ENCODE measurements at regions not wholly inside any gene's neighbourhood (a gene's known extent, or its start where the extent isn't known, plus 50 kb on each side); places are given as distances from the start of the nearest gene placed in this dataset.
"Not testable (repeated sequence)": the region's sequence is repeated elsewhere in the genome, so short reads cannot be mapped to it uniquely, and the experiment has no call there.

DNA sequence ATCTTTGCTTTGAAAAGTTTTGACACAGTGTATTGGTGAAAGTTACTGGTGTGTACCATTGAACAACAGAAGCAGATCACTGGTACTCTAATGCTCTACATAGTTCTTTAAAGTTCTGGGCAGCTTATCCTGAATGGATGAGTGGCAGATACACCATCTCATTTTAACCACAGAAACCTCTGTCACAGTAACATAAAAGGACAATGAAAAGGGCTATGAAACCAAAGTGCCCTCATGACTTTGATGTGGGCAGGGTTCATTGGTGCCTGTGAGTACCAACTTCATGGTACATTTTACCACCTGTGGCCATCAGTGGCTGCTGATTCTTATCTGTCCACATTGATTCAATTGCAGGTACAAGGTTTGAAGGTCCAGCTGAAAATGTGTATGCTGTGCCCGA is 285.7 kb upstream of the PREP start (continued):
- TF ChIP-seq, protein P1, sequence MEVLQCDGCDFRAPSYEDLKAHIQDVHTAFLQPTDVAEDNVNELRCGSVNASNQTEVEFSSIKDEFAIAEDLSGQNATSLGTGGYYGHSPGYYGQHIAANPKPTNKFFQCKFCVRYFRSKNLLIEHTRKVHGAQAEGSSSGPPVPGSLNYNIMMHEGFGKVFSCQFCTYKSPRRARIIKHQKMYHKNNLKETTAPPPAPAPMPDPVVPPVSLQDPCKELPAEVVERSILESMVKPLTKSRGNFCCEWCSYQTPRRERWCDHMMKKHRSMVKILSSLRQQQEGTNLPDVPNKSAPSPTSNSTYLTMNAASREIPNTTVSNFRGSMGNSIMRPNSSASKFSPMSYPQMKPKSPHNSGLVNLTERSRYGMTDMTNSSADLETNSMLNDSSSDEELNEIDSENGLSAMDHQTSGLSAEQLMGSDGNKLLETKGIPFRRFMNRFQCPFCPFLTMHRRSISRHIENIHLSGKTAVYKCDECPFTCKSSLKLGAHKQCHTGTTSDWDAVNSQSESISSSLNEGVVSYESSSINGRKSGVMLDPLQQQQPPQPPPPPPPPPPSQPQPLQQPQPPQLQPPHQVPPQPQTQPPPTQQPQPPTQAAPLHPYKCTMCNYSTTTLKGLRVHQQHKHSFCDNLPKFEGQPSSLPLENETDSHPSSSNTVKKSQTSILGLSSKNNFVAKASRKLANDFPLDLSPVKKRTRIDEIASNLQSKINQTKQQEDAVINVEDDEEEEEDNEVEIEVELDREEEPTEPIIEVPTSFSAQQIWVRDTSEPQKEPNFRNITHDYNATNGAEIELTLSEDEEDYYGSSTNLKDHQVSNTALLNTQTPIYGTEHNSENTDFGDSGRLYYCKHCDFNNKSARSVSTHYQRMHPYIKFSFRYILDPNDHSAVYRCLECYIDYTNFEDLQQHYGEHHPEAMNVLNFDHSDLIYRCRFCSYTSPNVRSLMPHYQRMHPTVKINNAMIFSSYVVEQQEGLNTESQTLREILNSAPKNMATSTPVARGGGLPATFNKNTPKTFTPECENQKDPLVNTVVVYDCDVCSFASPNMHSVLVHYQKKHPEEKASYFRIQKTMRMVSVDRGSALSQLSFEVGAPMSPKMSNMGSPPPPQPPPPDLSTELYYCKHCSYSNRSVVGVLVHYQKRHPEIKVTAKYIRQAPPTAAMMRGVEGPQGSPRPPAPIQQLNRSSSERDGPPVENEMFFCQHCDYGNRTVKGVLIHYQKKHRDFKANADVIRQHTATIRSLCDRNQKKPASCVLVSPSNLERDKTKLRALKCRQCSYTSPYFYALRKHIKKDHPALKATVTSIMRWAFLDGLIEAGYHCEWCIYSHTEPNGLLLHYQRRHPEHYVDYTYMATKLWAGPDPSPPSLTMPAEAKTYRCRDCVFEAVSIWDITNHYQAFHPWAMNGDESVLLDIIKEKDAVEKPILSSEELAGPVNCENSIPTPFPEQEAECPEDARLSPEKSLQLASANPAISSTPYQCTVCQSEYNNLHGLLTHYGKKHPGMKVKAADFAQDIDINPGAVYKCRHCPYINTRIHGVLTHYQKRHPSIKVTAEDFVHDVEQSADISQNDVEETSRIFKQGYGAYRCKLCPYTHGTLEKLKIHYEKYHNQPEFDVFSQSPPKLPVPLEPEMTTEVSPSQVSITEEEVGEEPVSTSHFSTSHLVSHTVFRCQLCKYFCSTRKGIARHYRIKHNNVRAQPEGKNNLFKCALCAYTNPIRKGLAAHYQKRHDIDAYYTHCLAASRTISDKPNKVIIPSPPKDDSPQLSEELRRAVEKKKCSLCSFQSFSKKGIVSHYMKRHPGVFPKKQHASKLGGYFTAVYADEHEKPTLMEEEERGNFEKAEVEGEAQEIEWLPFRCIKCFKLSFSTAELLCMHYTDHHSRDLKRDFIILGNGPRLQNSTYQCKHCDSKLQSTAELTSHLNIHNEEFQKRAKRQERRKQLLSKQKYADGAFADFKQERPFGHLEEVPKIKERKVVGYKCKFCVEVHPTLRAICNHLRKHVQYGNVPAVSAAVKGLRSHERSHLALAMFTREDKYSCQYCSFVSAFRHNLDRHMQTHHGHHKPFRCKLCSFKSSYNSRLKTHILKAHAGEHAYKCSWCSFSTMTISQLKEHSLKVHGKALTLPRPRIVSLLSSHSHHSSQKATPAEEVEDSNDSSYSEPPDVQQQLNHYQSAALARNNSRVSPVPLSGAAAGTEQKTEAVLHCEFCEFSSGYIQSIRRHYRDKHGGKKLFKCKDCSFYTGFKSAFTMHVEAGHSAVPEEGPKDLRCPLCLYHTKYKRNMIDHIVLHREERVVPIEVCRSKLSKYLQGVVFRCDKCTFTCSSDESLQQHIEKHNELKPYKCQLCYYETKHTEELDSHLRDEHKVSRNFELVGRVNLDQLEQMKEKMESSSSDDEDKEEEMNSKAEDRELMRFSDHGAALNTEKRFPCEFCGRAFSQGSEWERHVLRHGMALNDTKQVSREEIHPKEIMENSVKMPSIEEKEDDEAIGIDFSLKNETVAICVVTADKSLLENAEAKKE (CRISPR knock-in tag; IDR thresholded peaks at IDR 0.05): no peak
- no peak for TF ChIP-seq JUNB (IDR thresholded peaks at IDR 0.05; ENCODE audit: unreplicated experiment)
- no peak for TF ChIP-seq ETS1 (IDR thresholded peaks at IDR 0.05)
- no peak for TF ChIP-seq EZH2phosphoT487 (IDR thresholded peaks at IDR 0.05; ENCODE audit: unreplicated experiment)

GRCh38 chr6:105686793-105687192 is 283.9 kb upstream of the PREP start:
- not testable (repeated sequence) for H3K4me3 Mint-ChIP-seq; H3K27me3 ChIP-seq (ENCODE audit: insufficient read depth); H3K27ac Mint-ChIP-seq; H3K9me2 ChIP-seq (ENCODE audit: insufficient read depth); H3K4me2 ChIP-seq; H3K27me3 Mint-ChIP-seq (ENCODE audit: insufficient read depth, low read depth, poor library complexity); H2AFZ ChIP-seq; DNase-seq (ENCODE audit: low spot score); H3F3A ChIP-seq (replicated peaks; ENCODE audit: low read depth); ATAC-seq; H4K20me1 ChIP-seq (replicated peaks; ENCODE audit: insufficient read depth); H3K36me3 ChIP-seq (ENCODE audit: insufficient read depth); H3K4me1 ChIP-seq (ENCODE audit: insufficient read depth); H3K4me1 Mint-ChIP-seq; H3K4me3 ChIP-seq; H3K27ac ChIP-seq (ENCODE audit: low read depth); H3K79me2 ChIP-seq (replicated peaks; ENCODE audit: insufficient read depth)
- Mint-ChIP-seq H3K9me3 (peaks cover 38% of the 10 kb centered on the region), H3K36me3 (ENCODE audit: low read depth) (peaks cover 25% of the 10 kb centered on the region)
